Hematopoietic multipotent progenitor cell treated with erythropoietin and hydrocortisone succinate and interleukin-3 and kit ligand, for 15 days (in vitro differentiated cells): ENCODE measurements at regions not wholly inside any gene's neighbourhood (a gene's known extent, or its start where the extent isn't known, plus 50 kb on each side); places are given as distances from the start of the nearest gene placed in this dataset.

Experiments used
- DNase-seq: peaks from one replicate; pipeline ENCODE4 v3.0.0-alpha.2; 2015; ENCODE audit warnings: low spot score

DNA sequence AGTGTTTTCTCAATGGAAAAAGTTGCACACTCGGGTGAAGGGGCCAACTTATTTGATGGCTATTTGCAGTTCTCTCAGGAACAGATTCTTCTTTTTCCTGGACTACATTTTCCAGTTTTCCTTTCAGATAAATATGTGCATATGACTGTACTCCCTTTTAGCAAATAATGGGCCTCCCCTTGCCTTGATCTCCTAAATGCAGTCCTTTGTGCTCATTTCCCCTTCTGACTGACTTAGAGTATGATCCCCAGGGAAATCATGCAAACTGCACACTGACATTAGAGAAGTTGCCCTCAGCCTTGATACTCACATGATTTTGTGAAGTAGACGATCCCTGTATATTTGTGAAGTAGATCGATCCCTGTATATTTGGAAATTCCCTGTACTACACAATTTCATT is 492.9 kb upstream of the NOVA1 start:
- no peak for DNase-seq

DNA sequence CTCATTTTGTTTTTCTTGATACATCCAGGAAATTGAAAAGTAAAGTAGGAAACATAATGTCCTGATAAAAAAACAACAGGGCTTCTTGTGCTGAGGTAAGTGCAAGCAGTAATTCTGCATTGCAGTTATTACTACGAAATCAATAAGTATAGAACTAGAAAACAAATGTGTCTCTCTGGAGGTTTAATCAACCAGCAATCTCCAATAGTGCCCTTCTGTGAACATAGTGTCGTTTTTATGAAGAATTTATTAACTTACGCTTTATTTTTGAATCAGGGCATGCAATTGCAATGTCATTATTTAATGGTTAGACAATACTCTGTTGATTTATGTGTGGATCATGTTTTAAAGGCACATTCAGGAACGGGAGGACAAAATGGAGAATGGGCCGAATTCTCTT is 494.1 kb upstream of the NOVA1 start:
- DNase-seq = no peak

DNA sequence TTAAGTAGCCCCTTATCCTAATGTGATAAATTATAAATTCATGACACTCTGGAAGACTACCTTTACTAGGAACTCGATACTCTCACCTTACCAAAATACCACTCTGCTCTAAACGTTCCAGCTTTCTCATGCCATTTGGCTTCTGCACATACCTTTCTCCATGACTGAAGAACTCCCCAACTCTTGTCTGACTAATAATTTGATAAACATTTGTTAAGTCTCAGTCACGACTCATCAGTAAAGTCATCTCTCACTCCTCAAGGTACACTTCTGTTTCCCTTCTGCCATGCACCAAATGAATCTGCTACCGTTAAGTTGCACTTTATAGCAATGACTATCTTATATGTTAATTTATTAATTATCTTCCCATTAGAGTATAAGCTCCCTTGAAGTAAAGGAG is 498.3 kb upstream of the NOVA1 start:
- DNase-seq = no peak

DNA sequence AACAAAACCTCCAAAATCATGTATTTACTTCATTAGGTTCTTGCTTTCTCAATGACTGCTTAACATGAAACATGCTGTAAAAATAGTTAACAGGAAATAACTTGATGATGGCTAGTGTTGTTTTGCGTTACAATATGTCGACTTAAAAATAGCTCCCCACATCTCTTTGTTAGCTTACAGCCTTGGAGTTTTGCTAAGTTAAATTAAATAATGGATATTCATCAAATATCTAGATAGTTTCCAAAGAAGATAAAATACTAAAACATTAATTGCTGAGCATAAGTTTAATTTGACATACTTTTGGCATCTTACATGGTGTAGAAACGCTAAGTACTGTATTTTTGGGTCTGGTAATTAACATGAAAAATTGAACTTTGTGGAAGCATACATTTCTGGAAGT is 500.6 kb upstream of the NOVA1 start:
- DNase-seq = no peak

DNA sequence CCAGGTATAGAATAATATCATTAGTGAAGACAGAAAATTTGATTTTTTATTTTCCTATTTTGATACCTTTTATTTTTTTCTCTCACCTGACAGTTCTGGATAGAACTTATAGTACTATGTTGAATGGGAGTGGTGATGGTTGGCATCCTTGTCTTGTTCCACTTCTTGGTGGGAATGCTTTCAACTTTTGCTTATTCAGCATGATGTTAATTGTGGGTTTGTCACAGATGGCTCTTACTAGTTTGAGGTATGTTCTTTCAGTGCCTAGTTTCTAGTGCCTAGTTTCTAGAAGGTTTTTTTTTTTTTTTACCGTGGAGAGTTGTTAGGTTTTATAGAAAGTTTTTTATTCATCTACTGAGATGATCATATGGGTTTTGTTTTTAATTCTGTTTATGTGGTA is 516.3 kb upstream of the NOVA1 start:
- DNase-seq = no peak

DNA sequence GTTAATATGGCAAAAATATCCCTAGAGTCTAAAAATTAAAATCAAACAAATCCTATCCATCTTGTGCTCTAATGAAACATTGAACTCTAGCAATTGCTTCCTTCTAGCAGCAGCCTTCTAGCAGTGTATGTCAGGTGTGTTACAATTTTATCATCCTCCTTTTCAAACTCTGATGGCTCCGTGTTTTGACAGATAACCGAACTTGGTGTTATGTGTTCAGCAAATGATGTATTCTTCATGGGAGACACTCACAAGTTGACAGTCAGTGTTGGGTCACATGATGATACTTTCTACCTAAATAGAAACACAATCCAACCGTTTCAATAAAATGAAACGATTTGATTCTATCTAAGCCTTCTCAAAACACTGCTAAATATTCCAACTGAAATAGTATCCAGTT is 525.3 kb upstream of the NOVA1 start:
- no peak for DNase-seq

DNA sequence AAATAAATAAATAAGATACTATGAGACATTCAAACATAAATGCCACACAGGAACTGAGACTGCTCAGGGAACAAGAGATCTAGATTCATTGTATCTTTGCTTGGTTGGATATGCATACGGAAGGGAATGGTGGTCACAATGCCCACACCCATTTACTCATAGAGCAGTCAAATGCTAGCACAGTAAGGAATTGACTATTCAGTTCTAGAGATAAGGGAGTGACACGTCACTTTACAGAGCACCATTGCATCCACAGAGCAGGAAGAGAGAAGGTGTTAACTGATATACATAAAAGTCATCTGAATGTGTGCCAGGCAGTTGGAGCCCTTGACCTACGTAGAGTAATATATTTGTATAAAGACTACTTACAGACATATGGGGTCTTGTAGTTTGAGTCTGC is 530.0 kb upstream of the NOVA1 start:
- no peak for DNase-seq

DNA sequence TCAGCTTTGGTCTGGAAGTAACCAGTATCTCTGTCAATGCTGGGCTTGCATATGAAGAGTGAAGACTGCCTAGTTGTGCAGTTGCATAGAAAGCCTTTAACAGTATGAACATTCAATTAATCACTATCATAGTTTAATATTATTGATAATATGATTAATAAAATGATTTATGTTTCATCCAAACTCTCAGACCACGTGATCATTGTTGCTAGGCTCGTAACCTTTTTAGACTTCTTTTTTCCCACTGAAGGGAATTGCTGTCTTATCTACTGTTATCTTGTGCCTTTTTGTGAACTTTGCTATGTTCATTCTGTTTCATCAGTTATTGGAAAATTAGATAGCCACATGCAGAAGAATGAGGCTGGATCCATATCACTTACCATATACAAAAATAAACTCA is 536.4 kb upstream of the NOVA1 start:
- no peak for DNase-seq

DNA sequence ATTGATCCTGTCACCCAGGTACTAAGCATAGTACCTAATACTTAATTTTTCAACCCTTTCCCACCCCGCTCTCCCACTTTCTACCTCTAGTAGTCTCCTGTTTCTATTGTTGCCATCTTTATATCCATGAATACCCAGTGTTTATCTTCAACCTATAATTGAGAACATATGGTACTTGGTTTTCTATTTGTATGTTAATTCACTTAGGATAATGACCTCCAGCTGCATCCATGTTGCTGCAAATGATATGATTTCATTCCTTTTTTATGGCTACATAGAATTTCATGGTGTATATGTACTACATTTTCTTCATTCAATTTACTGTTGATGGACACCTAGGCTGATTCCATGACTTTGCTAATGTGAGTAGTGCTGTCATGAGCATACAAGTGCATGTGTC is 547.3 kb upstream of the NOVA1 start:
- DNase-seq = no peak

DNA sequence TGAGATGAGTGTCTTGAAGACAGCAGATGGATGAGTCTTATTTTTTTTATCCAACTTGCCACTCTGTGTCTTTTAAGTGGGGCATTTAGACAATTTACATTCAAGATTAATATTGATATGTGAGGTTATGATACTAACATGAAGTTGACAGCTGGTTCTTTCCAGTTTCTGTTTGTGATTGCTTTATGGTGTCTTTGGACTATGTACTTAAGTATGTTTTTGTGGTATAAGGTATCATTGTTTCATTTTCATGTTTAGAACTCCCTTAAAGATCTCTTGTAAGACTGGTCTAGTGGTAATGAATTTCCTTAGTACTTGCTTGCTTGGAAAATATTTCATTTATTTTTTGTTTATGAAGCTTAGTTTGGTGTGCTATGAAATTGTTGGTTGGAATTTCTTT is 550.3 kb upstream of the NOVA1 start:
- DNase-seq = no peak

DNA sequence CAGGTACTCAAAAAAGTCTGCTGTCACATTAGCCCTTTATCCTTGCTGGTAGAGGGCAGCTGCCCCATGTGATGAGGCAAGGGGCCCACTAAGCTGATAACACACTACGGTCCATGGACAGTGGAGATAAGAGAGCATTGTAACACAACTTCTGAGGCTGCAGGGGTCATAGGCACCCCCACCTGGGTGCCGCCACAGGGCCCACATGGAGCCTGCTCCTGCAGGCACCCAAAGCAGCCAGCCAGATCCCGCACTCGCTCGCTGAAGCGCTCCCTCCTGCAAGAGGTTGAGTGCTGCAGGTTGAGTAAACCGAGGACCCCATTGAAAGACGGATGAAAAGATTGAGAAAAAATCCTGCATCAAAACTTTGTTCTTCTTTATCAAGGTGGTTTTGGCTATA is 566.3 kb upstream of the NOVA1 start:
- DNase-seq = no peak

DNA sequence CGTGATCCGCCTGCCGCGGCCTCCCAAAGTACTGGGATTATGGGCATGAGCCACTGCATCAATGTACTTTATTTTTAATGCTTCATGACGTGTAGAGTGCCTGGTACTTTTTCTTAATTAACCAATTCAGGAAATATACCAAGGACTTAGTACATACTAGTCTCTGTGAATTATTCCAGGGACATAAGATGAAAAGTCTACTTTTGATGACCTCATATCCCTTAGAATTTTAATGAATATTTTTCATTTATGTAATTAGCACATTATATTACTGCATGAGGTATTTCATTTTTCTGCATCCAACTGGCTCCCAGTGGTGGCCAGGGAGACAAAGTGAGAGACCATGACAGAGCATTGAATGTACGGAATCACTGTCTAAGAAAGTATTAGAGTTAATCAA is 577.7 kb upstream of the NOVA1 start:
- DNase-seq = no peak

DNA sequence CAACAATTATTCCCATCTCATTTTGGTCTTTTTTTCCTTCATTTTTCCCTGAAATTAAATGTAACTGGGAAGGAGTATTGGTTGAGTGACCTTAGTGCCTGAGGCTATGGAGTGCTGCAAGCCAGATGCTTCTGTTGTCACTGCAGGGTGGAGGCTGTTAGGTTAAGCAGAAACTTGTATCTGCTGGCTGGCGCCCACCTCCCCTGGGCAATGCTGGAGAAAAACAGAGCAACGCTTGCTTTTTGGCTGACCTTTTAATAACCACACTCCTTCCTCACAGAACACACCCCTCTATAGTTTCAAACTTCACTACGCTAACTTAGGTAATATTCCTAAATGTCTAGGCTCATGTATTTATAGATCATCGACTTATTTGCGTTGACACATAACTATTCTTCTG is 583.5 kb upstream of the NOVA1 start:
- DNase-seq = no peak

DNA sequence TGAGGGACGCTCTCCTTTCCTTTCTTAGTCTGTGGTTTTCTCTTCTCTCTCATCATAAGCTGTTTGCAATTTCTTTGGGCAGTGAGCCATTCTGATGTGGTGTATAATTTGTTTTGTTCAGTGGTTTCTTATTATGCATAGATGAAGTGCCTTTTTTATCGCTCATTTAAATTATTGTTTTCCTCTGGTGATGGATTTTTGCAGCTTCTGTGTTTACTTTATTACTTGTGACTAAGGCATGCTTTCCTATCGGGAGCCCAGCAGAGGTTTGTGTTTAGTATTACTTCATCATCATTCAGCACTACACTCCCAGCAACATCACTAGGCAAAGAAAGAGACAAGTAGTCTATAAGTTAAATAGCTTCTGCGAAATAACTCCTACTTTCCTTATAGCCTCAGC is 586.6 kb upstream of the NOVA1 start:
- DNase-seq = no peak

DNA sequence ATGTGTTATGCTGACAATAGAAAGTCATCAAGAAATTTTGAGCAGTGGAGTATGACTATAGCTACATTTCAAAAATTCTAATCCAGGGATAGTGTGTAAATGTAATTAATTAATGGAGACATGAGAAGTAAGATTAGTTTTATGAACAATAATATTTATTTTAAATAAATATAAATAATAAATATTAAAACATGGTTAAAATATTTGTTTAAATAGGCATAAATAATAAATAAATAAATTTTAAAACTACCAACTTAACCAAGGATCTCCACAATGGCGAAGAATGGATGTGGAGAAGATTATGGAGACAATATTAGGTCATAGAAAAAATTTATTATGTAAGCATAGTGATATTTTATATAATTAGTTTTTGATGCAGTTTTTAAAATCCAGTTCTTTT is 588.2 kb upstream of the NOVA1 start:
- DNase-seq = no peak

DNA sequence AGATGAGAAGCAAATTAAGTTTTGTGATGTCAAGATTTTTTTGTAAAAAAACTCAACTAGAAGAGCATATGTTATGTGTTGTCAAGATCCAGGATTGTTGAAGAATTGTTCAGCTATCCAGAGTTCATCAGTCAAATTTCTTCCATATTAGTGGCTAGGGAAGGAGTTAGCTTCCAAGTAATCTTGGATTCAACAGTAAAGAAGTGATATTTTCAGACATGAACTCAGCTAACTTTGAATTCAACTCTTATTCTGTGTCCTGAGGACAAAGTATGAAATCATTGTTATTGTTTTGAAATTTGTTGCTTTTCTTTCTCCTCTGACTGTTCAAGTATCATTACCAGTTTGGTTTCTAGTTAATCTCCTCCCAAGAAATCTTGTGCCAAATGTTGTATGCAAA is 589.3 kb upstream of the NOVA1 start:
- no peak for DNase-seq

DNA sequence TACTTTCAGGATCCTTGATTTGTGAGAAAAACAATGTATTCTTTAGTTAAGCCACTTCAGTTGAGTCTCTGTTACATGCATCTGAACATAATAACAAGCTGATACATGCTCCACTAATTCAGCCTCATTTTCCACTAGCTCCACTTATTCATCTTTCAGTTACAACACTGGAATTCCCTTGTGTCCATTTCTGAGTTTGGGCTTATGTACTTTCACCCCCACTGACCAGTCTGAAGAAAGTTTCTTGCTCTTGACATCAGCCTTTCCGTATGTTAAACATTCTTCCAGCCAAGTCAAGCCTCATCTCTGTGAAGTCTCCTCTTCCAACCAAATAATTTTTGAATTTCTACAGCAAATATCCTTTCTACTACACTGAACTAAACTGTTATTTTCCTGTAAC is 592.5 kb upstream of the NOVA1 start:
- no peak for DNase-seq

DNA sequence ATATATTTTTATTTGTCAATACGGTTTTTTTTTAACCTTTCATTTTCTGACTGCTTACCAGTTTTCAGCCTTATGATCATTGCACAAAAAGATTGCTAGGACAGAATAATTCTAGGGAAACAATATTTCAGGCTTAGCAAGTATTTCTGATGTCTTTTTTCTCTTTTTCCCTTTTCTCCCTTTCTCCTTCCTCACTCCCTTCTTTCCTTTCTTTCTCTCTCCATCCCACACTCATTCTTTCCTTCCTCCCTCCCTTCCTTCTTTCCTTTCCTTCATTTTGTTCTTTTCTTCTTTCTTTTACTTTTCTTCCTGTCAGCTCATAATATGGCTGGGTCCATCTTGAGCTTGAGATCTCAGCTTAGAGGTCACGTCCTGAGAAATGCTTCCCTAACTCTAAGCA is 601.4 kb upstream of the NOVA1 start:
- no peak for DNase-seq

DNA sequence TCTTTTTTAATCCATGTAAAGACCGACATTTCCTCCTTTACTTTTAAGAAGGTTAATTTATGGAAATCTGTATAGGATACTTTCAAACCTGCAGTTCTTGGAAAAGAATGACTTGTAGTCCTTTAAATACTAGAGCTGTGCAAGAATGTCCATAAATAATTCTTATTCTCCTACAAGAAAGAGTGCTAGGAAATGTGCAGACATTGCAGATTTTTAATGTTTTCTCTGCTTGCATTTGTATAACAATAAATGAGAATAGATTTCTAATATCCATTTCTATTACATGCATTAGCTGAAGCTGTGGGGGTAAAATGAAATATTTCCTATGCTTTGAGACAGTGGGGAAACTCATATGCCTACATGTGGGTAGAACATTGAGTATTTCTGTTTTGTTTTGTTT is 607.2 kb upstream of the NOVA1 start:
- no peak for DNase-seq

DNA sequence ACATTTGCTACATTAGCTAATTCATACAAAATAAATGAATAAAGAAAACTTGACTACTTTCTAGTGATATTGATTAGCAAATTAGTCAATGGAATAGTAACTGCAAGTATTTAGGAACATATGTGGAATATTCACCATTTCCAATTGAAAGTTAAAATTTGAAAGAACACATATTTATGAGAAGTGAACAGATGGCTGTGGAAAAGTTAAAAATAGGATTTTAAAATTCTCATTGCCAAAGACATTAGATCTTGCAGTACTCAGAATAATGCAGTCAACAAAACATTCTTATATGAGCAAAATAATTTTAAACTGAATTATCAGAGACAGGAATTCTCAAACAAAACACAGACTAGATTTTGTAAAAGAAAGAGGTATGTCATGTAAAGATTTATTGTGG is 613.9 kb upstream of the NOVA1 start:
- no peak for DNase-seq

DNA sequence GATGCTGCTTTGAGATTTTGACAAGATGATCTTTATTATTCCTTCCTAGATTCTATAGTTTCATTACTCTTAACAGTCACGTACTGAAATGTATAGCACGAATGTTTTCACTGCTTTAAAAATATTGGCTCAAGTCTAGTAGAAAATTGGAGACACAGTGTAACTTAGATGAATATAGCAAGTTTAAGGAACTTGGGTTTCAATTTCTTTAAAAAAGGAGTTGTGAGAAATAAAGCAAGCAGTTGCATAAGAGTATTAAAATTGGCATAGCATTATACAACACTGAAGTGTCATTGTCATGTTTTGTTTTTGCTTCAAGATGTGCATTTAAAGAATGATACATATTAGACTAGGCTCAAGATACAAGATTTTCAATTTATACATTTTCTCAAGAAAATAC is 624.8 kb upstream of the NOVA1 start:
- DNase-seq = no peak

DNA sequence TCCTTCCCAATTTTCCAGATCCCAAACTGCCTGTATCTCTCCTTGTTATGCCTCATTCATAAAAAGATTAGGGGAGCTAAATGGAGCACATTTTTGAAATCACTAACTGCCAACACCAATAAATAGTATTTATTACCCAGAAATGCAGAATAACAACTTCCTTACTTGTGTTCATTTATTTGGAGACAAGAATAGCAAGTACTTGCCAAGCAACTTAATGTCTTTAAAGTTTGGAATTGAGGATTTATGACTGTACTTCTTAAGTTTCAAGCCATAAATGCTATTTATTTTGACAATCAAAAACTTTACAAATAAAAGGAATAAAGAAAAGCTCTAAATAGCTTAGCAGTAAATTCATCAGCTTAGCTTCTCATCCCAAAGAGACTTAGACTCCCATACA is 626.1 kb upstream of the NOVA1 start:
- no peak for DNase-seq

DNA sequence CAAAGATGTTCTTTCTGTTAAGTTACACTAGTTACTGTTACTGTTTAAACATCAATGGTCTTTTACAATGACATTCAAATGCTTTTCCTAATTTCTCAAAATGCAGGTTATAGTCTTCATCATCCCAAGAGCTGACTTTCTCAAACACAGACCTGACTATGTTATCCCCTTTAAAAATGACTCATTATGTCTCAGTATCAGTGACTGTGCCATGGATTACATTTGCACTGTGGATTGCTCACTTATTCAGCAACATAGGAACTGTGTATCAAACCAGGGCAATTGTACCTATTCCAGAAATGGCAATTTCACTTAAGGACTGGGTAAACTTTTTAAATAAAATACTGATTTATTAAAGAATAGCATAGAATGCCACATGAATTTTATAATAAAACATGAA is 630.2 kb upstream of the NOVA1 start:
- DNase-seq = no peak

DNA sequence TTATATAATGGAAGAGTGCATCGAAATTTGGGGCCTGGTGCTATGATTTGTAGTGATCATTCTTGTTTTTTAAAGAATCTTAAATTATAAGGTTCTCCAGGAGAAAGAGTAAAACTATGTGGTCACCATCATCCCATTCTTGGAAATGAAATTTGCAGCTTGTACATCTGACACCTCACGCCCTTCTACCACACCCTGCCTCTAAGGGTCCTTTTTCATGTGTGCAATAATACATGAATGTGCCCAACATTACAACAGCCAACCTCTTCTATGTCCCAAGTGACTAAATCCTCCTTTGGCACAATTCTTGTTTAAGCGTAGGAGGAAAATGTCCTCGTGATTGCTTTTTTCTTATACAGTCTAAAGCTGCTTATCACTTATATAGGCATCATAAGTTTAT is 636.5 kb upstream of the NOVA1 start:
- no peak for DNase-seq

DNA sequence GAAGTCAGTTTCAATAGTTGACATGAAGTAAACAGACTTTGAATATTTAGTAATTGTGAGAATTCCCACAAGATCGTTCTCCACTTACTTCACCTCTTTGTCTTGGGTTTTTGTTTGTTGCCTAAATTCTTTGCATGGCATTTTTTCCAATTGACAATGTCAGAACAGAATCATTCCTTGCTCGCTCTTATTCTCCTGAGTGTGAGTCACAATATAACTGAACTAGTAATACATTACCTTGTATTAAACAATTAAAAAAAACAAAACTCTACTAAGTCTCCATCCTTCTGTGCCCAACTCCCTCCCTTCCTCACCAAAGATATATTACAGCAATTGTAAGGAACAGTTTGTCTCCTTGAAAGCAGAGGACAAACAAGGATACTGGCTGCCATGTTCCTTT is 638.8 kb upstream of the NOVA1 start:
- no peak for DNase-seq

DNA sequence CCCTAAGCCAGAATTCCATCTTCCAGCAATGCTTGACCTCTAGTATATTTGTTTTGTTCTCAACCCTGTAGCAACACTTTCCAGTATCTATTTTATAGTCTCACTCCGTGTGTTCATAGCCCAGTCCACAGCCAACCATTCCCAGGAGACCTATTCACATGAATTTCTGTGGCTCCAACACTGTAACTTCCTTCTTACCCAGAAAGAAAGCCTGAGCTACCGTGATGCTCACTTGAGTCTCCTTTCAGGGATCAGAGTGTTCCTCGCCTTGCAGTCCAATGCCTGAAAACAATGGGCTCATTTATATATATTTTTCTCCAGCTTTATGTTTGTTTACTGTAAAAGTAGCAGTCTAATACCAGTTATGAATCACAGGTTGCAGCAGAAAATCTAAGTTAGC is 645.0 kb upstream of the NOVA1 start:
- no peak for DNase-seq
